ENCODE measurements at regions not wholly inside any gene's neighbourhood (a gene's known extent, or its start where the extent isn't known, plus 50 kb on each side); places are given as distances from the start of the nearest gene placed in this dataset.

- intact Hi-C loops (cut with micrococcal nuclease; ENCODE audit: unreplicated experiment) (loop anchor here (10.0 kb wide), 1 partner anchor 121 kb away; no protein-coding TSS in a partner anchor), in situ Hi-C loops (cut with HindIII; ENCODE audit: low pct_unique_long_range_greater_than_20kb, low sequenced_read_pairs) (no loop called here)
- Histone ChIP-seq H3K36me3 (ENCODE audit: control insufficient read depth, insufficient read depth, low read length) (no peaks in the 10 kb centered on the region), H3K27me3 (ENCODE audit: control insufficient read depth, insufficient read depth, low read length) (no peaks in the 10 kb centered on the region), H3K27ac (ENCODE audit: low read length) (no peak overlapping the region), H3K9me3 (ENCODE audit: control insufficient read depth, insufficient read depth, low read depth, low read length) (no peaks in the 10 kb centered on the region), H3K4me3 (ENCODE audit: low read depth in 2 of 2, low read length in 2 of 2) (no peak overlapping the region), H3K4me1 (ENCODE audit: control insufficient read depth, insufficient read depth, low read length) (no peaks in the 10 kb centered on the region)
- BruUV-seq (replicated peaks), result no TSS peak
- TF ChIP-seq REST (IDR thresholded peaks at IDR 0.05; ENCODE audit: insufficient read depth in 1 of 2, low read depth in 2 of 2, low read length in 1 of 2) (no peak), CTCF (IDR thresholded peaks at IDR 0.05) (no peak), POLR2AphosphoS5 (IDR thresholded peaks at IDR 0.05; ENCODE audit: low read depth, low read length) (no peak), TCF7L2 (IDR thresholded peaks at IDR 0.05; ENCODE audit: low read depth, low read length) (no peak), SIN3A (IDR thresholded peaks at IDR 0.05; ENCODE audit: borderline replicate concordance, insufficient read depth, low read depth, low read length) (no peak)
- DNase-seq (ENCODE audit: low read depth, low spot score) (no peak), ATAC-seq (no peak)
- ChIA-PET CTCF (no interaction called here), POLR2A (no interaction called here)
These were observed 126.4 kb downstream of the SIPA1L2 start for GRCh38 chr1:232503497-232503896.

DNA sequence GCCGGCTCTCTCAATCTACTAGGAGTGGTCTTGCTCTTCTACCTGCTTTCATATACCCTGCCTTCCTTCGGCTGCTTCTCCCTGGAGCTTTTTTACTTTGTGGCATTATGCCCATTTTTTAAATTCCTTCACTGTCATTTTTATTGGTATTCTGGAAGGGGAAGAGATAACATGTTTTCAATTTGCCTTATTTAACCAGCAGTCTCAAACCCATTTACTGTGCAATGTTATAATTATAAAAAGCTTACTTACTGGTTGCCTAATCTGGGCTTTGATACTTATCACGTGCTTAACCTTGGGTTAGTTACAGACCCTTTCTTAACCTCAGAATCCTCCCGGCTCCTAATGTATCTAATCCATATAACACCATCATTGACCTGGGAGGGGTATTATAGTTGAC is 128.1 kb downstream of the SIPA1L2 start:
- CTCF ChIA-PET, result no interaction called here
- TF ChIP-seq REST (IDR thresholded peaks at IDR 0.05; ENCODE audit: insufficient read depth in 1 of 2, low read depth in 2 of 2, low read length in 1 of 2), result no peak
- TF ChIP-seq SIN3A (IDR thresholded peaks at IDR 0.05; ENCODE audit: borderline replicate concordance, insufficient read depth, low read depth, low read length), result no peak
- no peak for TF ChIP-seq TCF7L2 (IDR thresholded peaks at IDR 0.05; ENCODE audit: low read depth, low read length)
- no peak for TF ChIP-seq POLR2AphosphoS5 (IDR thresholded peaks at IDR 0.05; ENCODE audit: low read depth, low read length)
- no peak for TF ChIP-seq CTCF (IDR thresholded peaks at IDR 0.05)

More for the DNA sequence above, 128.1 kb downstream of the SIPA1L2 start:
- DNase-seq (ENCODE audit: low read depth, low spot score) (no peak), ATAC-seq (no peak)
- POLR2A ChIA-PET, result no interaction called here
- Histone ChIP-seq H3K4me1 (ENCODE audit: control insufficient read depth, insufficient read depth, low read length) (no peaks in the 10 kb centered on the region), H3K27me3 (ENCODE audit: control insufficient read depth, insufficient read depth, low read length) (no peaks in the 10 kb centered on the region), H3K9me3 (ENCODE audit: control insufficient read depth, insufficient read depth, low read depth, low read length) (no peaks in the 10 kb centered on the region), H3K27ac (ENCODE audit: low read length) (no peak overlapping the region), H3K36me3 (ENCODE audit: control insufficient read depth, insufficient read depth, low read length) (no peaks in the 10 kb centered on the region), H3K4me3 (ENCODE audit: low read depth in 2 of 2, low read length in 2 of 2) (no peak overlapping the region)
- BruUV-seq (replicated peaks), result no TSS peak
- in situ Hi-C loops (cut with HindIII; ENCODE audit: low pct_unique_long_range_greater_than_20kb, low sequenced_read_pairs), result no loop called here
- intact Hi-C loops (cut with micrococcal nuclease; ENCODE audit: unreplicated experiment), result loop anchor here (10.0 kb wide), 1 partner anchor 123 kb away; no protein-coding TSS in a partner anchor
